Stimulated activated CD4-positive, alpha-beta T cell treated with anti-CD3 and anti-CD28 coated beads, Interleukin-1b, Interleukin-23, amount 100 ng/mL, for 24 hours (primary cell): ENCODE measurements at regions not wholly inside any gene's neighbourhood (a gene's known extent, or its start where the extent isn't known, plus 50 kb on each side); places are given as distances from the start of the nearest gene placed in this dataset.
"Not testable (repeated sequence)": the region's sequence is repeated elsewhere in the genome, so short reads cannot be mapped to it uniquely, and the experiment has no call there.

Experiments
- DNase-seq, 4 experiments: peaks; one replicate each; pipeline ENCODE4 v3.0.0-alpha.2; 2020; ENCODE audit warnings: low read depth in 4 of 4, low spot score in 1 of 4

GRCh38 chr4:189232274-189232673 lies 708.4 kb upstream of the FRG1 start:
- DNase-seq = no peak

- DNase-seq = peak in 1 of 4 experiments; percentile 3
These were observed 706.9 kb upstream of the FRG1 start for GRCh38 chr4:189233754-189234153.

DNA sequence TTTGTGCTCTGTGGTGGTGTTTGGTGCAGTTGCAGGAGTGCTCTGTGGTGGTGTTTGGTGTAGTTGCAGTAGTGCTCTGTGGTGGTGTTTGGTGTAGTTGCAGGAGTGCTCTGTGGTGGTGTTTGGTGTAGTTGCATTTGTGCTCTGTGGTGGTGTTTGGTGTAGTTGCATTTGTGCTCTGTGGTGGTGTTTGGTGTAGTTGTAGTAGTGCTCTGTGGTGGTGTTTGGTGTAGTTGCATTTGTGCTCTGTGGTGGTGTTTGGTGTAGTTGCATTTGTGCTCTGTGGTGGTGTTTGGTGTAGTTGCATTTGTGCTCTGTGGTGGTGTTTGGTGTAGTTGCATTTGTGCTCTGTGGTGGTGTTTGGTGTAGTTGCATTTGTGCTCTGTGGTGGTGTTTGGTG lies 705.7 kb upstream of the FRG1 start:
- DNase-seq = not testable (repeated sequence)

DNA sequence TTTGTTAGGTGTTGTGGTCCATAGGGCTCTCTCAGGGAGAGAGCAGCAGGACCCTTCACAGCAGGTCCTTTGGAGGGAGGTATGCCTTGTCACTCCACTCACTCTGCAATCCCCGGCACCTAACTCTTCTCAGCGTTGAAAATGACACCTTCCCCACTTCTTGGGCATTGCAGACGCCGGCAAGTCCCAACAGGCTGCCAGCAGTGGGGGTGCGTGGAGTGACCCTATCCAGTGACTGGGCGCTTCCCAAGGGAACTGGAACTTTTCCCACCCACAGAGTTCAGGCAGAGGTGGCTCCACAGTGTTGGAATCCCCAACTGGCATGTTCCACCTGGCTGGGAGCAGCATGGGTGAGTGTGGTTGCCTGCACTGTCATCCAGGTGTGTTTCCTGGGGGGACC lies 705.1 kb upstream of the FRG1 start:
- no peak for DNase-seq

DNA sequence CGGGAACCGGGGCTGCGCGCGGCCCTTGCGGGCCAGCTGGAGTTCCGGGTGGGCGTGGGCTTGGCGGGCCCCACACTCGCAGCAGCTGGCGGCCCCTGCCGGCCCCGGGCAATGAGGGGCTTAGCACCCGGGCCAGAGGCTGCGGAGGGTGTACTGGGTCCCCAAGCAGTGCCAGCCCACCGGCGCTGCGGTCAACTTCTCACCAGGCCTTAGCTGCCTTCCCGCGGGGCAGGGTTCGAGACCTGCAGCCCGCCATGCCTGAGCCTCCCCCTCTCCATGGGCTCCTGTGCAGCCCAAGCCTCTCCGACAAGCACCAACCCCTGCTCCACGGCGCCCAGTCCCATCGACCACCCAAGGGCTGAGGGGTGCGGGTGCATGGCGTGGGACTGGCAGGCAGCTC lies 704.4 kb upstream of the FRG1 start:
- DNase-seq = not testable (repeated sequence)

- no peak for DNase-seq
These were observed 703.3 kb upstream of the FRG1 start for GRCh38 chr4:189237340-189237739.

- DNase-seq = no peak
These were observed 685.0 kb upstream of the FRG1 start for GRCh38 chr4:189255636-189256035.

- DNase-seq = no peak
These were observed 679.2 kb upstream of the FRG1 start for GRCh38 chr4:189261475-189261874.

- DNase-seq = no peak
These were observed 675.2 kb upstream of the FRG1 start for GRCh38 chr4:189265515-189265914.

DNA sequence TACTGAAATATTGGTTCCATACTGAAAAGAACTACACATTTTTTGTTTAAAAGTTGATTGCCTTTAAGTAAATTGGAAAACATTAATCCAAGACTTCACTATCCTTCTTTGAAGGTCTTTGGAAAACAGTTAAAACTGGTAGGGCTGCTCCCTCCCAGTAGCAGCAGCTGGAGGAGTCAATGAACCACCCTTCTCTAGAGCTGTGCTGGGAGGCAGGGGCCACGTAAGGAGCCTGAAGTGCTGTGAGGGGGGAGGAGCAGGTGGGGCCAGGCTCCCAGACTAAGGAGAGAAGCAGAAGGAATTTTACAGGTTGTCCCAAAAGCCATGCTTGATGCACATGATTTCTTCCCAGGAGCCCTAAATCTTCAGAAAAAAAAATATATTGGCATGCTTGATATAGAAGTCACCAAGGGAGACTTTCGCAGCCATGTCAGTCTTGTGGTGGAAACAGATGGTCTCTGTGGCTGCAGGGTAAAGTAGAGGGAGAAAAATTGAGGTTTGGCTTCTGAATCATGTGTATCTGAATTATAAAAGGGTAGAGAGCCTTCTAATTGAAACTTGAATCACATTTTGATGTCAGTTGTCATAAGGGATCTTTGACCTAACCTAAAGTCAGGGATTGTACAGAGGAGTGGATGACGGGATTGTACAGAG lies 673.2 kb upstream of the FRG1 start:
- DNase-seq = no peak

GRCh38 chr4:189278597-189279165 lies 662.0 kb upstream of the FRG1 start:
- DNase-seq = no peak

- DNase-seq = no peak
These were observed 661.5 kb upstream of the FRG1 start for GRCh38 chr4:189279188-189279587.

- no peak for DNase-seq
These were observed 655.3 kb upstream of the FRG1 start for GRCh38 chr4:189285377-189285776.

- no peak for DNase-seq
These were observed 648.7 kb upstream of the FRG1 start for GRCh38 chr4:189291939-189292338.

GRCh38 chr4:189293459-189293858 lies 647.2 kb upstream of the FRG1 start:
- DNase-seq = no peak

DNA sequence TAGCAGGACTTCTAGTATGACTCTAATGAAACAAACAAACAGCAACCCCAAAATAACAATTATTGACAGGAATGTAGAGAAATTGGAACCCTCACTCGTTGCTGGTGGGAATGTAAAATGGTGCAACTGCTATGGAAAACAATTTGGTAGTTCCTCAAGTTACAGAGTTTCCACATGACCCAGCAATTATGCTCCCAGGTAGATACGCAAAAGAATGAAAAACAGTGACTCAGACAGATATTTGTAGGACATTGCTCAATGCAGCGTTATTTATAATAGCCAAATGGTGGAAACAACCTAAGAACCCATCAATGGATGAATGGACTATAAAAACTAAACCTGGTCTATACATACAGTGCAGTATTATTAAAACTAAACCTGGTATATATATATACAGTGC lies 646.1 kb upstream of the FRG1 start:
- DNase-seq = no peak

GRCh38 chr4:189299706-189300105 lies 641.0 kb upstream of the FRG1 start:
- no peak for DNase-seq

DNA sequence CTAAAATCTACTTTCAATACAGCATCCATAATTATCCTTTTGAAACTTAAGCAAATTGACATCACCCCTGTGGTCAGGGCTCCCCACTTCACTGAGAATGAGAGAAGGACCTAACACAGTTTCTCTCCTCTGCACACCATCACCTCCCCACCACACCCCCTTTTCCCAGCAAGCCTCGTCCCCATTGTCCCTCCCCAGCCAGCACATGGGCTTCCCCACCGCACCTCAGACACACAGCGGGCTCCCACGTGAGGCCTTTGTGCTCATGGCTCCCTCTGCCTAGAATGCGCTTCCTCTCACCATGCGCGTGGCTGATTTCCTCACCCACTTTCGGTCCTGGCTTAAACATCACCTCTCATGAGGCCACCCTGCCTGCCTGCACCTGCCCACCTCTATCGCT lies 639.0 kb upstream of the FRG1 start:
- DNase-seq = no peak

DNA sequence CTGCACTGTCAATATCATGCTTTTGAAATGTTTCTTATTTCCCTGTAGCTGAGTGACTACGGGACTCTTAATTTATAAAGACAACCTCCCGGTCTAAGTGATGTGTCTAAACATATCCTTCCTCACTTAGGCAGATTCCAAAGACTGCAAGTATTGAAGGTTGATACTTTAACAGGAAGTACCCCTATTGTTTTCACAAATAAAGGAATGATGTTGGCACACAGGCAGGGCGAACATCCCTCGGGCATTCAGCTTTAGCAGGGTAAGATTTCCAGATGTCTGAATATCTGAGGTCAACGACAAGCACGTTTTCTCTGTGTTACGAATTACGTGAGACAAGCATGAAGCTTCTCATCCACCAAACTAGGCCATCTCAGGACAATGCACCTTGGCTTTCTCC lies 638.0 kb upstream of the FRG1 start:
- no peak for DNase-seq

DNA sequence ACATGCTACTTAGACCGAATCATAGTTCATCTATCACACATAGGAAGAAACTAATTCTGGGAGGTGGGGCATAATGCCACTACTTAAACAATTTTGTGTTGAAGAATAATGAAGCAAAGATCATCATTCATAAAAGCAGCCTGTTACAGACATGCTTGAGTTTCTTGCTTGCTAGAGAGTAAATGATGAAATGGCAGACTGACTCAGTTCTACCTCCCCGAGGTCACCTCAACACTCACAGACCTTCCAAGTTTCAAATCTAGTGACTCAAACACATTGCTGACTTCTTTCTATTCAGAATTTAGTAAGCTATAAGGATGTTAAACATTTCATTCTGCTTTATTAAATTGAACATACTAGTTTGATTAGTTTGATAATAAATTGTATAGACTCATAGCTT lies 636.5 kb upstream of the FRG1 start:
- DNase-seq = no peak

DNA sequence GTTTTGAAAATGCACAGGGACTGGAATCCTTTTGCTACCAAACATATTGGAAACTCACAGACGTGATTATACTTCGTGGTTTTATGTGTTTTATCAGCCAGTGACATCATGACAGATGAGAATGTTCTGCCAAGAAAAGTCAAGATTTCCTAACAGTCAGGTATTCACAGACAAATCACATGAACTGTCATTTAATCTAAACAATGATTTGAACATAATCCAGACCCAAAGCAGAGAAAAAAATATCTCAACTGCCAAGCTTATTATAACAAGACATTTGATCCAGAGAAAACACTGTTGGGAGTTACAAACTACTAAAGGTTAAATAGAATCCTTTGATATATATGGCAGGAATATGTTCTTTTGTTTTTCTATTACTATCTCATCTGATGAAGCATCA lies 635.9 kb upstream of the FRG1 start:
- DNase-seq = no peak

DNA sequence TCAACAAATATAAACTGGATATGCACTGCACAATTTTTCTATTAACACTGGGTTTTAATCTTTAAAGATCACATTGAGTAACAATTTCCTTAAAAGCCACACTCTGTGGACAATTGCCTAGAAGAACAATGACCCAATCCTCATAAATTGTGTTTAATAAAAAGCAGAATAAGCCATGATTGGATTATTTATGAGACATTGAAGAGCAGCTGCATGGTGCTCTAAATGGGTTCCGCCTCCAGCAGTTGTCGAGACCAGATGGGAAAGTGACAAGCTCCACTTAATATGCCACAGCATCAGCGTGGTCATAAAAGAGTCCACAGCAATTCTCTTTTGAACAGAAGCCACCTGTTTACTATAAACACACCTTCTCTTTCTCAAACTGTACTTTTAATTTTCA lies 635.2 kb upstream of the FRG1 start:
- DNase-seq = no peak

- no peak for DNase-seq
These were observed 629.4 kb upstream of the FRG1 start for GRCh38 chr4:189311251-189311650.
